Right lobe of liver (tissue), 4 donors: ENCODE measurements at regions not wholly inside any gene's neighbourhood (a gene's known extent, or its start where the extent isn't known, plus 50 kb on each side); places are given as distances from the start of the nearest gene placed in this dataset.

Experiments used
- CTCF ChIP-seq, 4 donors: fragments of 200-600 bp in 3 of 4; fragments of 450-650 bp in 1 of 4; IDR thresholded peaks; one replicate each; pipeline versions ENCODE4 v1.5.1 to v1.8.0; 2016 to 2022; ENCODE audit warnings: antibody characterized with exemption in 4 of 4, mild to moderate bottlenecking in 2 of 4
- POLR2A ChIP-seq: fragments of 450-650 bp; IDR thresholded peaks from one replicate; pipeline ENCODE4 v1.6.1; 2017; ENCODE audit warnings: antibody characterized with exemption, mild to moderate bottlenecking
- donor health status: DM: no; HTN: no; CAD: no.
- donor health status: DM: no; HTN: no; CAD: no.
- donor health status: DM: no; HTN: yes; CAD: no.

DNA sequence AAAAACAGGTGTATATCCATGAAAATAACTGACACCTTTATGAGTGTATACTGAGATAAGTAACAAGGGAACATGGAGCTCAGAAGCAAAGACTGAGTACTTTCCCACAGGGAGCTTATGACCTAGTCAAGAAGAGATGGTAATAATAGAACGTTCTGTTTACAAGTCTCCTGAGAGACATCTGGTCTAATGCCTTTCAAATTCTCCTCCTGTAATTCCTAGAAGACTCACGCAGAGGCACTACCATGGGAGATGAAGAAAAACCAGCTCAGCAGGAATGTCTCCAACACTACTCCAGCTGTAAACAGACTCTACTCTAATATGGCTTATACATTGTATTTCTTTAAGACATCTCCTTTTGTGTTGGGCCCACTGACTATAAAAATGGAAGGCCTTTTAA, 503.6 kb upstream of the TUSC1 start:
- TF ChIP-seq CTCF (IDR thresholded peaks at IDR 0.05) (no peak), POLR2A (no peak)
